OCI-LY1 (cell line): ENCODE measurements at regions not wholly inside any gene's neighbourhood (a gene's known extent, or its start where the extent isn't known, plus 50 kb on each side); places are given as distances from the start of the nearest gene placed in this dataset.

Experiments used
- EZH2 ChIP-seq: fragments of 200-600 bp; sonication (generic), shearing (Covaris generic); IDR thresholded peaks from 2 replicates; pipeline ENCODE4 v1.8.0; 2017; ENCODE audit warnings: borderline replicate concordance, mixed run types, mild to moderate bottlenecking, antibody characterized with exemption, low read length, moderate library complexity, mixed read lengths
- TF ChIP-seq, protein P1 (sequence below): fragments of 200-600 bp; sonication (generic), shearing (Covaris generic); IDR thresholded peaks from 2 replicates; pipeline ENCODE4 v1.5.1; 2017; ENCODE audit warnings: mild to moderate bottlenecking, antibody characterized with exemption, low read length, moderate library complexity, mixed read lengths

DNA sequence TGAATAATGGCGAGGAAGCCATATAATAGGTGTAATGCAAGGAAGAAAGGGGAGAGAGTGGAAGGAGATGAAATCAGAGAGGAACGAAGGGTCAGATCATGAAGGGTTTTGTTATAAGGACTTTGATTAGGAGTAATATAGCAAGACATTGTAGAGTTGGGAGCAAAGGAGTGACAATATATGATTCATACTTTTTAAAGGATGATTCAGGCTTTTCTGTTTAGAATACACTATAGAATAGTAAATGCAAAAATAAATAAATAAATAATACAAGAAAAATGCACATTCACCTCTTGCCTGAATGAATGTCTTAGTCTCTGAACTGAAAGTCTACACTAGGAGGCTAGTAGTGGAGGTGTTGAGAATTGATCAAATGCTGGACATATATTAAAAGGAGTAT lies 1524.4 kb upstream of the AGA start:
- TF ChIP-seq, protein P1, sequence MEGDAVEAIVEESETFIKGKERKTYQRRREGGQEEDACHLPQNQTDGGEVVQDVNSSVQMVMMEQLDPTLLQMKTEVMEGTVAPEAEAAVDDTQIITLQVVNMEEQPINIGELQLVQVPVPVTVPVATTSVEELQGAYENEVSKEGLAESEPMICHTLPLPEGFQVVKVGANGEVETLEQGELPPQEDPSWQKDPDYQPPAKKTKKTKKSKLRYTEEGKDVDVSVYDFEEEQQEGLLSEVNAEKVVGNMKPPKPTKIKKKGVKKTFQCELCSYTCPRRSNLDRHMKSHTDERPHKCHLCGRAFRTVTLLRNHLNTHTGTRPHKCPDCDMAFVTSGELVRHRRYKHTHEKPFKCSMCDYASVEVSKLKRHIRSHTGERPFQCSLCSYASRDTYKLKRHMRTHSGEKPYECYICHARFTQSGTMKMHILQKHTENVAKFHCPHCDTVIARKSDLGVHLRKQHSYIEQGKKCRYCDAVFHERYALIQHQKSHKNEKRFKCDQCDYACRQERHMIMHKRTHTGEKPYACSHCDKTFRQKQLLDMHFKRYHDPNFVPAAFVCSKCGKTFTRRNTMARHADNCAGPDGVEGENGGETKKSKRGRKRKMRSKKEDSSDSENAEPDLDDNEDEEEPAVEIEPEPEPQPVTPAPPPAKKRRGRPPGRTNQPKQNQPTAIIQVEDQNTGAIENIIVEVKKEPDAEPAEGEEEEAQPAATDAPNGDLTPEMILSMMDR = no peak
- no peak for TF ChIP-seq EZH2
